GM21717 (cell line): ENCODE measurements at regions not wholly inside any gene's neighbourhood (a gene's known extent, or its start where the extent isn't known, plus 50 kb on each side); places are given as distances from the start of the nearest gene placed in this dataset.

Experiments used
- ATAC-seq: cut with Tn5 transposase; IDR thresholded peaks from one replicate; pipeline ENCODE4 v1.9.1; 2021; ENCODE audit warnings: mild to moderate bottlenecking, moderate library complexity; ENCODE audit not compliant: unreplicated experiment

DNA sequence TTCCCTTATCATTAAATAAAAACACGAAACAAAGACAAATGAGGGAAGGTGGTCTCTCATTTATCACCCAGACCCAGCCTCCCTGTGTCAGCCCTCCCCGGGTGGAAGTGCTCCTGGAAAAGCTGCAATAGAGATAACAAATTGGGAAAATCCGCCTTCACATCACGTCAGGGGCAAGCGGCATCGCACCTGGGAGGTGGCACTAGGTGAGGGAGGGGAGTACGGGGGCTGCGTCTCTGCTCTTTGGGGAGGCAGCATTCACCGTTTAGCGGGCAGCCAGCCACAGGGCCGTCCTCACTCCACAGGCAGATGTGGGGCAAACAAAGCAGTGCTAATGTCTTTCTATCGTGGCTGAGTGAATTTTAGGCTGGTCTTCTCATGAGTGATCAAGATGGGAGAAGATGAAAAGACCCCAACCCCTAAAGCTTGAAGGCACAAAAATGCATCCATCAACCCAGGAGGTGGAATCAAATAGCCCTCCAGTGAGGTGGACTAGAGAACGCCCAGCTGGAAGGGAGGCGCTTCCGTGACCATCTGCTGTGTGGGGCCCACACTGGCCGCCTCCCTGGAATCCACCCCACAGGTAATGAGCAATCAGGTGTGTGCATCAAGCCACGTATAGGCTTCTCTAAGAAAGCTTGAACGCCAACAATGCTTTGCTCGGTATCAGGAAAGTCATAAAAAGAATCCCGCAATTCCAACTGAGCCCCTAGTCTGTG lies 629.5 kb downstream of the BRD1 start:
- ATAC-seq, result no peak

DNA sequence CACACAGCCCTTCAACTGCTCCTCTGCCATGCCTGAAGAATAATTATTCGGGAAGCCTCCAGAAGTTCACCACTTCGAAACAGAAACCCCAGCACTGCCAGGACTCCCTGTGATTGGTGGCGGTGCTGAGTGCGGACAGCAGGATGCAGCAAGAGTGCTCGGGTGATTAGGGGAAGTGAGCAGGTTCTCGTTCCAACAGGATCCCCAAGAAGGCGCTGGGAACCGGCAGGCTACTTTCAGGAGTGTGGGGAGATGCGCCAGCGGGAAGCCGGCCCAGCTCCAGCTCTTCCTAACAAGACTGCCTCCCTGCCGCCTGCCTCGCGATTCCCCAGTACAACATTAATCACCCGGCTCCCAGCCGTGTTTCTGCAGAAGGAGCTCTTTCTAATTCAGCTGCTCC lies 630.2 kb downstream of the BRD1 start:
- ATAC-seq, result no peak

DNA sequence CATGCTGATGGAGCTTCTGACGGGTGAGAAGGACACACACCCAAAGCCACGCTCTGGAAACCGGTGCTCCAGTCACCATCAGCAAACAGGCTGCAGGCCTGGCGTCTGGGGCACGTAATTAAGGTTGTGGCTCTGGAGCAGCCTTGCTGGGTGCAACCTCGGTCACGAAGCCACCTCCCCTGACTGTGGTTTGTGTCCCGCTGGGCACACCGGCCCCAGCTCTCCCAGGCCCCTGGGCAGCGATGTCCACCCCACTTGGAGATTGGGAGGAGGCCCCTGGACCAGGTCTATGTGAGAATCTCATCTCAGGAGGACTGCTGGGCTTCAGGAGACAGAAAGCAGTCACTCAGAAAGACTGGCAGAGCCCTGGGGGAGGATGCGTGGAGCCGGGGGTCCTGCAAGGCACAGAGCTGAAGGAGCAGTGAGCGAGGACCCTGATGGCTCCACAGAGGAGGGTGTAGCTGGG lies 631.6 kb downstream of the BRD1 start:
- no peak for ATAC-seq

GRCh38 chr22:49195636-49196035 lies 632.0 kb downstream of the BRD1 start:
- no peak for ATAC-seq

GRCh38 chr22:49193901-49194465 lies 633.7 kb downstream of the BRD1 start:
- ATAC-seq, result no peak

GRCh38 chr22:49193348-49193747 lies 634.3 kb downstream of the BRD1 start:
- no peak for ATAC-seq

DNA sequence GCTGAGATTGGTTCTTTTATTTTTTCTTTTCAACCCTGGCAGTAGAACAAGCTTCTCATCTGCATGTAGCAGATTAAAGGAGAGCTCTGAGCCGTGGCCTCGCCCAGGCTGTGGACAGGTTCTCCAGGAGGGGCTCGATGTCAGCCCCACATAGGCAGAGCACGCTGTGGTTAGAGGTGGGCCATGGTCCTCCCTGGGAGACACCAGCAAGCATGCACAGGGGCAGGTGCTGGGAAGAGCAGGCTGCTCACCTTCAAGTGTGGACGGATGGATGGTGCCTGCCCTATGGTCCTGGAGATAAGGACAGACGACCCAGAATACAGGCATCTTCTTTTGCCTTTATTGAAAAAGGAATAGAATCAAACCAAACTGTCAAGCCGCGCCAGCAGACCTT lies 634.8 kb downstream of the BRD1 start:
- ATAC-seq, result no peak

- ATAC-seq, result no peak
These were observed 635.4 kb downstream of the BRD1 start for GRCh38 chr22:49192180-49192856.

DNA sequence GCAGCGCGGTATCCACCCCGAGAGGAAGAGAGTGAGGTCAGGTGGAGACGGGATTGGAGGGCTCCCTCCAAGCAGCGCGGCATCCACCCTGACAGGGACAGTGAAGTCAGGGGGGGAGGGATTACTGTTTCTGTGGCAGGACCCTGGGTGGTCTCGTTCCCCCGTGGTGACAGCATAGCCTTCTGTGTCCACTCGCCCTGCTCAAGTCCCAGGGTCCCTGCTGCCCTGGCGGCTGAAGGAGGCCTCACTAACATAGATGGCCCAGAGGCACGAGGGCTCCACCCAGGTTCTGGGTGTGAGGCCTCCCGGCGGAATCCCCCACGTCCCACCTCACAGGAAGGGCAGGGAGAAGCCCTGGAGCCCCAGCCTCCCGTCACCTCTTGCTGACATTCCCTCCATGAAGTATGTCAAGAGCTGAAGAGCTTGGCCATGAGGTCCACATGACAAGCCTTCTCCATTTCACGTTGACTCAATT lies 636.1 kb downstream of the BRD1 start:
- ATAC-seq, result no peak

- no peak for ATAC-seq
These were observed 636.7 kb downstream of the BRD1 start for GRCh38 chr22:49190816-49191505.

GRCh38 chr22:49189871-49190270 lies 637.8 kb downstream of the BRD1 start:
- ATAC-seq, result no peak

GRCh38 chr22:49188591-49188990 lies 639.1 kb downstream of the BRD1 start:
- ATAC-seq, result no peak

DNA sequence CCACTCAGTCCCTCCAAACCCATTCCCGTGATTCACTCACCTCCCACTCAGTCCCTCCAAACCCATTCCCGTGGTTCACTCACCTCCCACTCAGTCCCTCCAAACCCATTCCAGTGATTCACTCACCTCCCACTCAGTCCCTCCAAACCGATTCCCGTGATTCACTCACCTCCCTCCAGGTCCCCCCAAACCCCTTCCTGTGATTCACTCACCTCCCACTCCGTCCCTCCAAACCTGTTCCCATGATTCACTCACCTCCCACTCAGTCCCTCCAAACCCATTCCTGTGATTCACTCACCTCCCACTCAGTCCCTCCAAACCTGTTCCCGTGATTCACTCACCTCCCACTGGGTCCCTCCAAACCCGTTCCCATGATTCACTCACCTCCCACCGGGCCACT lies 639.6 kb downstream of the BRD1 start:
- no peak for ATAC-seq

- ATAC-seq, result no peak
These were observed 640.9 kb downstream of the BRD1 start for GRCh38 chr22:49186762-49187161.

GRCh38 chr22:49186293-49186692 lies 641.4 kb downstream of the BRD1 start:
- ATAC-seq, result no peak

DNA sequence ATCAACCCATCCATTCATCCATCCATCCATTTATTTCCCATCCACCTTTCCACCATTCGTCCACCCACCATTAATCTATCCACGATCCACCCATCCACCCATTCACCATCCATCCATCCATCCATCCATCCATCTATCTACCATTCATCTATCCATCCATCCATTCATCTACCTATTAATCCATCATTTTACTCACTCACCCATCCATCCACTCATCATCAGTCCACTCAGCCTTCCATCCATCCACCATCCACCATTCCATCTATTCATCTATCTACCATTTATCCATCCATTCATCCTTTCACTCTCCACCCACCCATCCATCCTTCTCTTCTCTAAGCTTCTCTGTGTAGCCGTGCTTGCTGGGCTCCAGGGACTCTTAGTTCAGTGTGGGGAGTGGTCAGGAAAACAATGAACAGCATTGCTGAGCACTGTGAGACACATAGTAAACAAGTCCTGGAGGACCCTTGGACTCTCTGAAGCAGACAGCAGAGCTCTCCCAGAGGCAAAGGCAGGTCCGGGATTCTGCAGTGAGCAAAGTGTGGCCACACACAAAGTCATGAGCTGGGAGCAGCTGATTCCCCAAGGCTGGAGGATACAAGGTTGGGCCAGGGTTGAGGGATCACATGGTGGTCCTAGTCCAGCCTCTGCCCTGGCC lies 642.2 kb downstream of the BRD1 start:
- ATAC-seq, result no peak

DNA sequence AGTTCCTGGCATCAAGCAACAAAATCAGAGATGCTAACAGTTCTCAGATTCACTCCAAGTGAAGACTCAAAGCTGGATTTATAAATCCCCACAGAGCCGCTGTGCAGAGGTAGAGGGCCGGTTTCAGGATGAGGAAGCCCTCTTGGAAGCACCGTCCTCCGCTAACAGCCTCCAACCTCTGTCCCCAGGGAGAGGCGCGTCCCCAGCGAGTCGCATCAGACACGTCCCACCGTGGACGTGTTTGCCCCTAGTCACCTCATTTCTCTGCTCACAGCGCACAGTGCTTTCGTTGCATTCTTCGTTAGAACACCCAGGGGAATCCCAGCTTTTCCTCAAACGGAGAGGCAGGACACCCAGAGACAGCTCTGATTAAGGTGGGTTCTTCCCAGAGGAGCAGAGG lies 642.9 kb downstream of the BRD1 start:
- no peak for ATAC-seq

GRCh38 chr22:49183826-49184216 lies 643.9 kb downstream of the BRD1 start:
- no peak for ATAC-seq

DNA sequence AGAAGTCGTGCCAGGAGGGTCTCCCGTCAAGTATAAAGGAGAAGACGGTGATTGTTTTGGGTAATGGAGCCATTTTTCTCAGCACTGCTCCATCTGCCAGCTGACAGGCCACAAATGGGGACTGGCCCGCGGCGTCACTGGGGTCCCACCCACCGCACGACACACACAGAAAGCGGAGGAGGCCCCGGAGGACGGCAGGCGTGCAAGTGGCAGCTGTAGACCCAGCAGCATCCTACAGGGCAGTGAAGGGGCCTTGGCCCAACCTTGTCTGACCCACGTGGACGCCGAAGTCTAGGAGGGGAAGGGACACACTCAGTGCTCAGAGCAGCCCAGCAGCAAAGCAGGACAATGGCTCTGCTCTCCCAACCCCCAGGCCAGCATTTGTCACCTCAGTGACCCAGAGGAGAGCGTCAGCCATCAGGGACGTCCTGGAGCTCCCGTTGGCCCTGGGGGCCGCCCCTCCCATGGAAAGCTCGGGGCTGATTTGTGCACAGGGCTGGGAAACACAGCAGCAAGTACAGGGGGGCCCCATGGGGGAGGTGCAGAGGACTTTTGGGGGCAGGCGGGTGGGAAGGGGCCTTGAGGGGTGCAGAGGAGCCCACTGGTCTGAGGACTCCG lies 644.4 kb downstream of the BRD1 start:
- ATAC-seq, result no peak

GRCh38 chr22:49182416-49182815 lies 645.3 kb downstream of the BRD1 start:
- no peak for ATAC-seq

- no peak for ATAC-seq
These were observed 645.7 kb downstream of the BRD1 start for GRCh38 chr22:49181942-49182341.
